ENCODE measurements at regions not wholly inside any gene's neighbourhood (a gene's known extent, or its start where the extent isn't known, plus 50 kb on each side); places are given as distances from the start of the nearest gene placed in this dataset.

DNA sequence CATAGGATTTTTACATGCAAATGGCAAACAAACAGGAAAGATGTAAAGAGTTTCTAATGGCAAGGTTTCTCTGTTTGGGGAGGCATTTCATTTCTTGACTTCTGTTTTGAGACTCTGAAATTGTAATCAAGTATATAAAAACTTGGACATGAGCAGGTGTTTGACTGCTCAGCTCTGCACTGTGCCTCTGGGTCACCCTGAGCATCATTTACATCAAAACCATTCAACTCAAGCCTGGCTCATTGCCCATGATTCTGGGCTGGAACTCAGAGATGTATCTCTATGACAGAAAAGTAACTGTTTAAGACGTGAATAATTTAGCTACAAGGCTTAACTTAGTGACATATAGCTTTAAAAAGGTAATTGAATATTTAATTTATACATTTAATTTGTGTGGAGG is 1402.4 kb upstream of the NUDT12 start:
- Histone ChIP-seq H2AFZ (ENCODE audit: insufficient read depth, low read depth, low read length, poor library complexity, severe bottlenecking) (no peak overlapping the region), H4K20me1 (ENCODE audit: control insufficient read depth, insufficient read depth, low read length, poor library complexity, severe bottlenecking) (no peaks in the 10 kb centered on the region), H3K4me3 (ENCODE audit: control extremely low read depth in 1 of 5, extremely low read depth in 1 of 5, insufficient read depth in 1 of 5, low read depth in 2 of 5, low read length in 4 of 5) (no peak overlapping the region), H3K4me2 (replicated peaks; ENCODE audit: low read depth, low read length, poor library complexity, severe bottlenecking) (no peak overlapping the region), H3K27me3 (replicated peaks in 1 of 4; ENCODE audit: control extremely low read depth in 1 of 4, control insufficient read depth in 3 of 4, insufficient read depth in 4 of 4, low read length in 3 of 4) (no peaks in the 10 kb centered on the region), H3K9me3 (ENCODE audit: control extremely low read depth in 1 of 3, control insufficient read depth in 2 of 3, insufficient read depth in 1 of 3, low read length in 2 of 3) (no peaks in the 10 kb centered on the region), H3K4me1 (ENCODE audit: control insufficient read depth in 2 of 2, insufficient read depth in 2 of 2, low read length in 2 of 2) (no peaks in the 10 kb centered on the region), H3K36me3 (replicated peaks in 1 of 2; ENCODE audit: control extremely low read depth in 1 of 2, control insufficient read depth in 1 of 2, extremely low read depth in 1 of 2, insufficient read depth in 2 of 2, low read length in 1 of 2) (no peaks in the 10 kb centered on the region), H3K79me2 (ENCODE audit: control insufficient read depth, insufficient read depth, low read length) (no peaks in the 10 kb centered on the region), H3K27ac (ENCODE audit: low read length in 2 of 2) (no peak overlapping the region), H3K9ac (ENCODE audit: low read length) (no peak overlapping the region)
- DNase-seq, result no peak
- WGBS (ENCODE audit: insufficient coverage), result no CpG with 5 or more reads among the region's 1 CpG
- no peak overlapping the region for H3K27ac Mint-ChIP-seq
- intact Hi-C loops (cut with micrococcal nuclease), result no loop called here
- POLR2A ChIA-PET, result no interaction called here
- H3K9me3 Mint-ChIP-seq (ENCODE audit: insufficient read depth), result peaks cover 4% of the 10 kb centered on the region
- H3K4me3 Mint-ChIP-seq, result no peak overlapping the region
- no peaks in the 10 kb centered on the region for H3K4me1 Mint-ChIP-seq
- CTCF ChIA-PET, result no interaction called here
- H3K27me3 Mint-ChIP-seq, result no peaks in the 10 kb centered on the region
- ATAC-seq (ENCODE audit: low read depth), result no peak
- TF ChIP-seq EZH2 (IDR thresholded peaks at IDR 0.05; ENCODE audit: borderline replicate concordance, insufficient read depth, low read depth, low read length, poor library complexity, severe bottlenecking), result no peak
- TF ChIP-seq, protein P1, sequence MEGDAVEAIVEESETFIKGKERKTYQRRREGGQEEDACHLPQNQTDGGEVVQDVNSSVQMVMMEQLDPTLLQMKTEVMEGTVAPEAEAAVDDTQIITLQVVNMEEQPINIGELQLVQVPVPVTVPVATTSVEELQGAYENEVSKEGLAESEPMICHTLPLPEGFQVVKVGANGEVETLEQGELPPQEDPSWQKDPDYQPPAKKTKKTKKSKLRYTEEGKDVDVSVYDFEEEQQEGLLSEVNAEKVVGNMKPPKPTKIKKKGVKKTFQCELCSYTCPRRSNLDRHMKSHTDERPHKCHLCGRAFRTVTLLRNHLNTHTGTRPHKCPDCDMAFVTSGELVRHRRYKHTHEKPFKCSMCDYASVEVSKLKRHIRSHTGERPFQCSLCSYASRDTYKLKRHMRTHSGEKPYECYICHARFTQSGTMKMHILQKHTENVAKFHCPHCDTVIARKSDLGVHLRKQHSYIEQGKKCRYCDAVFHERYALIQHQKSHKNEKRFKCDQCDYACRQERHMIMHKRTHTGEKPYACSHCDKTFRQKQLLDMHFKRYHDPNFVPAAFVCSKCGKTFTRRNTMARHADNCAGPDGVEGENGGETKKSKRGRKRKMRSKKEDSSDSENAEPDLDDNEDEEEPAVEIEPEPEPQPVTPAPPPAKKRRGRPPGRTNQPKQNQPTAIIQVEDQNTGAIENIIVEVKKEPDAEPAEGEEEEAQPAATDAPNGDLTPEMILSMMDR (IDR thresholded peaks at IDR 0.05), result no peak

DNA sequence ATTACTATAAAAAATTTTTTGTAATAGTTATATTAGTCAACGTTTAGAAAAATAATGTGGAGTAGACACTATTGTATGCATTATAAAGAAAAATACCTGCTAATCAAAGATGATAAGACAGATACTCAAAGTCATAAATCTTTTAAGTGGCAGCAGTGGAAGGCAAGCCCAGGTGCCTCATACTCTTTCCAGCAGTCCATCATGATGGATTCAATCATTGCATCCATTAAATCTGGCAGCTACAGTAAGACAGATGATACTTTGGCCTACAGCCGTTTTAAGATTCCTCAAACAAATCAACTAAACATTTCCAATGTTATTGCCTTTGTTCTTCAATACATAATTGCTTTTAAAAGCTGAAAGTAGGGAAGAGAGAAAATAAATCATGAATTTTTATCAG is 1392.9 kb upstream of the NUDT12 start:
- intact Hi-C loops (cut with micrococcal nuclease), result no loop called here

More for the DNA sequence above, 1392.9 kb upstream of the NUDT12 start:
- ChIA-PET POLR2A (no interaction called here), CTCF (no interaction called here)
- Mint-ChIP-seq H3K27me3 (no peaks in the 10 kb centered on the region), H3K4me1 (no peaks in the 10 kb centered on the region), H3K9me3 (ENCODE audit: insufficient read depth) (peaks cover 14% of the 10 kb centered on the region), H3K27ac (no peak overlapping the region), H3K4me3 (no peak overlapping the region)
- H3K4me1 ChIP-seq (ENCODE audit: control insufficient read depth in 2 of 2, insufficient read depth in 2 of 2, low read length in 2 of 2), result no peaks in the 10 kb centered on the region
- H3K9ac ChIP-seq (ENCODE audit: low read length), result no peak overlapping the region
- no peaks in the 10 kb centered on the region for H3K36me3 ChIP-seq (replicated peaks in 1 of 2; ENCODE audit: control extremely low read depth in 1 of 2, control insufficient read depth in 1 of 2, extremely low read depth in 1 of 2, insufficient read depth in 2 of 2, low read length in 1 of 2)
- H3K4me2 ChIP-seq (replicated peaks; ENCODE audit: low read depth, low read length, poor library complexity, severe bottlenecking), result no peak overlapping the region
- WGBS (ENCODE audit: insufficient coverage), result no CpG with 5 or more reads among the region's 2 CpGs
- no peaks in the 10 kb centered on the region for H4K20me1 ChIP-seq (ENCODE audit: control insufficient read depth, insufficient read depth, low read length, poor library complexity, severe bottlenecking)
- no peak overlapping the region for H3K4me3 ChIP-seq (ENCODE audit: control extremely low read depth in 1 of 5, extremely low read depth in 1 of 5, insufficient read depth in 1 of 5, low read depth in 2 of 5, low read length in 4 of 5)
- DNase-seq (no peak), ATAC-seq (ENCODE audit: low read depth) (no peak)
- TF ChIP-seq, protein P1 (IDR thresholded peaks at IDR 0.05), result no peak
- TF ChIP-seq EZH2 (IDR thresholded peaks at IDR 0.05; ENCODE audit: borderline replicate concordance, insufficient read depth, low read depth, low read length, poor library complexity, severe bottlenecking), result no peak
- no peaks in the 10 kb centered on the region for H3K27me3 ChIP-seq (replicated peaks in 1 of 4; ENCODE audit: control extremely low read depth in 1 of 4, control insufficient read depth in 3 of 4, insufficient read depth in 4 of 4, low read length in 3 of 4)
- no peaks in the 10 kb centered on the region for H3K79me2 ChIP-seq (ENCODE audit: control insufficient read depth, insufficient read depth, low read length)
- no peak overlapping the region for H3K27ac ChIP-seq (ENCODE audit: low read length in 2 of 2)
- no peak overlapping the region for H2AFZ ChIP-seq (ENCODE audit: insufficient read depth, low read depth, low read length, poor library complexity, severe bottlenecking)
- H3K9me3 ChIP-seq (ENCODE audit: control extremely low read depth in 1 of 3, control insufficient read depth in 2 of 3, insufficient read depth in 1 of 3, low read length in 2 of 3), result peaks cover 0 to 11% (median 0%) of the 10 kb centered on the region in 3 donors
